Gastrocnemius medialis (tissue), 4 donors: ENCODE measurements at regions not wholly inside any gene's neighbourhood (a gene's known extent, or its start where the extent isn't known, plus 50 kb on each side); places are given as distances from the start of the nearest gene placed in this dataset.

Source experiments
- POLR2A ChIP-seq, 2 donors: fragments of 450-650 bp; IDR thresholded peaks; one replicate each; pipeline ENCODE4 v1.6.1; 2017; ENCODE audit warnings: antibody characterized with exemption in 2 of 2, mild to moderate bottlenecking in 2 of 2, moderate library complexity in 2 of 2
- TF ChIP-seq, protein P1 (sequence below), 5 experiments: fragments of 450-650 bp in 3 of 5; fragments of 200-600 bp in 2 of 5; sonication (generic) in 2 of 5; IDR thresholded peaks in 4 of 5; conservative IDR thresholded peaks in 1 of 5; 1 replicate in 4 of 5; 2 replicates in 1 of 5; pipeline ENCODE4 v1.5.1; 2016 to 2019; ENCODE audit warnings: antibody characterized with exemption in 5 of 5, mild to moderate bottlenecking in 3 of 5, moderate library complexity in 3 of 5

DNA sequence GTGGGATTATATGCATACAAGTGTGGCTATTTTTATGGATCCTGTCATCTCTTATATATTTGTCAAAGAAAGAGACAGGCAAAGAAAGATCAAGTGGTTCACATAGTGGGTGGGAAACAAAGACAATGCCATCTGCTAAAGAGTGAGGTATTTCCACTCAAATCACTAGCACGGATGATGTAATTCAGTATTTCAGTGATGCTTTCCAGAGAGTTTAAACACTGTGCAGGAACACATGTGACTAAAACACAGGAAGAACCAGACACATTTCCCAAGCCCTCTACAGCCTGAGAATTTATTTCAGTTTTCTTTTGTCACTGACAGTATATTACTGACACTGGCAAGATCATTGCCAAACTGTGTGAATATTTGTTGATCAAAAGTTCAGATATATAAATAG is 885.7 kb upstream of the CELF2 start:
- TF ChIP-seq, protein P1, sequence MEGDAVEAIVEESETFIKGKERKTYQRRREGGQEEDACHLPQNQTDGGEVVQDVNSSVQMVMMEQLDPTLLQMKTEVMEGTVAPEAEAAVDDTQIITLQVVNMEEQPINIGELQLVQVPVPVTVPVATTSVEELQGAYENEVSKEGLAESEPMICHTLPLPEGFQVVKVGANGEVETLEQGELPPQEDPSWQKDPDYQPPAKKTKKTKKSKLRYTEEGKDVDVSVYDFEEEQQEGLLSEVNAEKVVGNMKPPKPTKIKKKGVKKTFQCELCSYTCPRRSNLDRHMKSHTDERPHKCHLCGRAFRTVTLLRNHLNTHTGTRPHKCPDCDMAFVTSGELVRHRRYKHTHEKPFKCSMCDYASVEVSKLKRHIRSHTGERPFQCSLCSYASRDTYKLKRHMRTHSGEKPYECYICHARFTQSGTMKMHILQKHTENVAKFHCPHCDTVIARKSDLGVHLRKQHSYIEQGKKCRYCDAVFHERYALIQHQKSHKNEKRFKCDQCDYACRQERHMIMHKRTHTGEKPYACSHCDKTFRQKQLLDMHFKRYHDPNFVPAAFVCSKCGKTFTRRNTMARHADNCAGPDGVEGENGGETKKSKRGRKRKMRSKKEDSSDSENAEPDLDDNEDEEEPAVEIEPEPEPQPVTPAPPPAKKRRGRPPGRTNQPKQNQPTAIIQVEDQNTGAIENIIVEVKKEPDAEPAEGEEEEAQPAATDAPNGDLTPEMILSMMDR (IDR thresholded peaks at IDR 0.05 in 4 of 5, conservative IDR thresholded peaks at IDR 0.05 in 1 of 5) = no peak
- no peak for TF ChIP-seq POLR2A (IDR thresholded peaks at IDR 0.05)
